K562 (cell line): ENCODE measurements at regions not wholly inside any gene's neighbourhood (a gene's known extent, or its start where the extent isn't known, plus 50 kb on each side); places are given as distances from the start of the nearest gene placed in this dataset.
A peak's percentile ranks its signal among the peaks of the same experiment; 100 is the strongest.

ENCODE experiments used
- ATAC-seq: fragments of 200-7000 bp; cut with Tn5 transposase; 3 replicates; pipeline ENCODE4 v1.9.1; 2020; ENCODE audit warnings: moderate library complexity
- BruUV-seq: library from RNA; stranded (reverse); fragments of 400-500 nt; replicated peaks from 2 replicates; lab custom pipeline; 2021; lab: Mats Ljungman, UMichigan
- CTCF ChIA-PET: fragments of 300-600 bp; formaldehyde crosslinking; extraction: SDS; loops from one replicate; lab custom pipeline; 2021; ENCODE audit warnings: low intra/inter-chr PET ratio; lab: Yijun Ruan, JAX
- POLR2A ChIA-PET: fragments of 300-600, 350-650 bp; sonication (Branson Sonifier 250); formaldehyde crosslinking; extraction: SDS; loops from one replicate; lab custom pipeline; 2021; ENCODE audit warnings: antibody characterized with exemption, inconsistent platforms; lab: Yijun Ruan, JAX
- DNase-seq, 4 experiments: peaks; one replicate each; pipeline versions ENCODE4 v3.0.0 to v3.0.0-alpha.2; 2011 to 2018; ENCODE audit warnings: low spot score in 3 of 4, mixed read lengths in 3 of 4; ENCODE audit errors: extremely low read depth in 1 of 4
- FAIRE-seq: peaks from 2 replicates; lab custom pipeline; 2011; peaks lifted over from hg19 to GRCh38; lab: Jason Lieb, UNC
- H2AFZ ChIP-seq: 2 replicates; pipeline ENCODE4 v1.6.0; 2011; ENCODE audit warnings: low read depth, low read length, control low read depth, inconsistent platforms
- H3K27ac ChIP-seq: fragments of 200-600 bp; 3 replicates; pipeline ENCODE4 v1.8.0; 2011; ENCODE audit warnings: low read depth, mild to moderate bottlenecking, control low read depth, inconsistent platforms, low read length, moderate library complexity, mixed read lengths; ENCODE audit errors: extremely low read depth
- H3K27me3 ChIP-seq, 2 experiments: fragments of 300-600 bp in 1 of 2; 2 replicates in 1 of 2; 3 replicates in 1 of 2; pipeline versions ENCODE4 v1.6.0 to v1.8.0; 2011; ENCODE audit warnings: inconsistent platforms in 2 of 2, low read length in 2 of 2, mild to moderate bottlenecking in 1 of 2, mixed read lengths in 1 of 2, moderate library complexity in 1 of 2; ENCODE audit not compliant: control insufficient read depth in 2 of 2, insufficient read depth in 2 of 2
- H3K36me3 ChIP-seq: fragments of 300-600 bp; 3 replicates; pipeline ENCODE4 v1.8.0; 2011; ENCODE audit warnings: mild to moderate bottlenecking, low read length, inconsistent platforms; ENCODE audit not compliant: control insufficient read depth, insufficient read depth
- H3K4me1 ChIP-seq, 2 experiments: fragments of 200-600 bp in 1 of 2; replicated peaks in 1 of 2; 2 replicates in 1 of 2; 3 replicates in 1 of 2; pipeline versions ENCODE4 v1.5.1 to v1.8.0; 2011; ENCODE audit warnings: inconsistent platforms in 2 of 2, low read length in 2 of 2, mild to moderate bottlenecking in 1 of 2, mixed read lengths in 1 of 2, moderate library complexity in 1 of 2; ENCODE audit not compliant: control insufficient read depth in 2 of 2, insufficient read depth in 2 of 2
- H3K4me2 ChIP-seq: 2 replicates; pipeline ENCODE4 v1.6.1; 2011; ENCODE audit warnings: low read length, control low read depth, inconsistent platforms, mixed read lengths; ENCODE audit not compliant: insufficient read depth
- H3K4me3 ChIP-seq: fragments of 200-600 bp; sonication (generic), shearing (Covaris generic); 2 replicates; pipeline ENCODE4 v1.5.1; 2016; ENCODE audit warnings: control low read depth, inconsistent platforms
- H3K79me2 ChIP-seq: fragments of 200-600 bp; 3 replicates; pipeline ENCODE4 v1.8.0; 2011; ENCODE audit warnings: low read length, inconsistent platforms; ENCODE audit not compliant: control insufficient read depth, insufficient read depth
- H3K9ac ChIP-seq, 2 experiments: 2 replicates each; pipeline versions ENCODE4 v1.6.0 to v1.6.1; 2011; ENCODE audit warnings: low read depth in 2 of 2, low read length in 2 of 2, control low read depth in 1 of 2, inconsistent platforms in 1 of 2, mild to moderate bottlenecking in 1 of 2, mixed read lengths in 1 of 2; ENCODE audit not compliant: insufficient read depth in 1 of 2
- H3K9me1 ChIP-seq: one replicate; pipeline ENCODE4 v1.6.0; 2011; ENCODE audit warnings: inconsistent platforms, mild to moderate bottlenecking, low read length, moderate library complexity; ENCODE audit not compliant: control insufficient read depth, insufficient read depth
- H3K9me3 ChIP-seq: replicated peaks from 2 replicates; pipeline ENCODE4 v1.5.1; 2011; ENCODE audit warnings: low read depth, low read length, inconsistent platforms; ENCODE audit not compliant: control insufficient read depth, insufficient read depth
- H4K20me1 ChIP-seq: replicated peaks from 2 replicates; pipeline ENCODE4 v1.6.1; 2011; ENCODE audit warnings: low read length, inconsistent platforms, mixed read lengths; ENCODE audit not compliant: control insufficient read depth, insufficient read depth
- BCOR ChIP-seq: fragments of 450-650 bp; IDR thresholded peaks from 2 replicates; pipeline ENCODE4 v1.6.1; 2016
- FOSL1 ChIP-seq: fragments of 200-800 bp; sonication (Bioruptor generic); conservative IDR thresholded peaks from 2 replicates; pipeline ENCODE4 v1.6.1; 2016; ENCODE audit warnings: missing genetic modification characterization, missing compliant biosample characterization
- PYGO2 ChIP-seq: fragments of 450-650 bp; IDR thresholded peaks from 2 replicates; pipeline ENCODE4 v1.6.1; 2016; ENCODE audit warnings: mild to moderate bottlenecking, missing genetic modification characterization, moderate library complexity, missing compliant biosample characterization
- SMARCE1 ChIP-seq: fragments of 450-650 bp; IDR thresholded peaks from 2 replicates; pipeline ENCODE4 v1.7.1; 2016; ENCODE audit warnings: mild to moderate bottlenecking
- TRIM28 ChIP-seq: fragments of 450-650 bp; IDR thresholded peaks from 2 replicates; pipeline ENCODE4 v1.6.1; 2017
- ZKSCAN8 ChIP-seq: fragments of 200-800 bp; sonication (Bioruptor generic); IDR thresholded peaks from 2 replicates; pipeline ENCODE4 v1.6.1; 2016; ENCODE audit warnings: missing genetic modification characterization, missing compliant biosample characterization
- ZNF551 ChIP-seq: fragments of 250-450 bp; sonication (Bioruptor Pico); IDR thresholded peaks from 2 replicates; pipeline ENCODE4 v1.5.0; 2021; ENCODE audit warnings: mild to moderate bottlenecking, moderate library complexity
- ZNF584 ChIP-seq: fragments of 200-800 bp; sonication (Bioruptor generic); IDR thresholded peaks from 2 replicates; pipeline ENCODE4 v1.6.1; 2016; ENCODE audit warnings: low read depth, mild to moderate bottlenecking, missing genetic modification characterization, missing compliant biosample characterization
- WGBS: fragments of 100-300 bp; shearing (Covaris generic); methylation state at CpG from one replicate; pipeline ENCODE4 v1.1.6; 2016; ENCODE audit warnings: low coverage, mixed read lengths; ENCODE audit not compliant: insufficient coverage; ENCODE audit errors: missing lambda C conversion rate; 5-methylcytosine and 5-hydroxymethylcytosine counted together
- in situ Hi-C: fragments of 300-500 bp; cut with MboI; formaldehyde crosslinking; loops from 4 replicates; pipeline ENCODE4 v1.15.0; 2018; ENCODE audit warnings: inconsistent platforms, mixed read lengths
- intact Hi-C: fragments of 100-400 bp; cut with micrococcal nuclease; formaldehyde crosslinking; loops from 2 replicates; pipeline ENCODE4 v1.14.2; 2022

- TF ChIP-seq ZKSCAN8 (no peak), PYGO2 (tag) (no peak)
These were observed 78.3 kb upstream of the ZNF280D start (continued) for GRCh38 chr15:56811586-56811985.

DNA sequence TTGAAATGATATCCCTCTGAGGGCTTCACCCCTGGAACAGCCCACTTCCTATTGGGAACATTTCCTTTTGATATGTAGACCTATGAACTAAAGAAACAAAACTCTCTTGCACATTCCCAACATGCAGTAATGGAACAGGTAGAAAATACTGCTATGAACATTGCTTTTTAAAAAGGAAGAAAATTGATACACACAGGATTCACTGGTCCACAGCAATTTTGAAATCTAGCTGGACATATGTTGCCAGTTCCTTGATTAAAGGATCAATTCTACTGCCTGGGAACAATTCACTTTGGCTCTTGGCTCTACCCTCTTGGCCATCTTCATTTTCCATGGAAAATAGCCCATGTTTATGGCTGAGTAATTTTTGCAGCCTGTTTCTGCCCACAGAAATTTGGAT lies 74.9 kb upstream of the ZNF280D start:
- ATAC-seq: no peak
- no peak for DNase-seq
- no peak overlapping the region for H2AFZ ChIP-seq
- TF ChIP-seq ZNF584 (CRISPR knock-in tag): peak; percentile 100
- TF ChIP-seq TRIM28: 0 out of 2 replicates have a peak, but pooled peaks have one; percentile 20
- no peak for TF ChIP-seq ZNF551 (CRISPR knock-in tag)
- TF ChIP-seq, all 486 proteins: peak for 2
- Histone ChIP-seq H3K27ac (no peak overlapping the region), H3K36me3 (no peaks in the 10 kb centered on the region), H3K9ac (no peak overlapping the region), H4K20me1 (no peaks in the 10 kb centered on the region), H3K79me2 (no peaks in the 10 kb centered on the region), H3K4me3 (no peak overlapping the region), H3K27me3 (no peaks in the 10 kb centered on the region), H3K9me1 (no peaks in the 10 kb centered on the region), H3K9me3 (peaks cover 7% of the 10 kb centered on the region; the same call in 1 of the 2 replicates), H3K4me1 (peaks cover 0 to 8% of the 10 kb centered on the region in 2 experiments; a peak in 1 of 5 replicates), H3K4me2 (no peak overlapping the region)
- ChIA-PET POLR2A (no interaction called here), CTCF (no interaction called here)
- intact Hi-C loops: no loop called here
- in situ Hi-C loops: loop anchor here (25.0 kb wide), 1 partner anchor 321 kb away; no protein-coding TSS in a partner anchor
- BruUV-seq: no TSS peak
- FAIRE-seq: no peak

- POLR2A ChIA-PET: no interaction called here
- H3K9me3 ChIP-seq: peaks cover 7% of the 10 kb centered on the region; the same call in 1 of the 2 replicates
- no peak for FAIRE-seq
- H3K27ac ChIP-seq: no peak overlapping the region
- TF ChIP-seq FOSL1 (tag) (peak; percentile 44; the same call in 1 of the 2 replicates), SMARCE1 (0 out of 2 replicates have a peak, but pooled peaks have one; percentile 2), BCOR (no peak)
- intact Hi-C loops: no loop called here
- no peaks in the 10 kb centered on the region for H3K79me2 ChIP-seq
- 17% methylated on average over 2 of the region's 2 CpGs for WGBS
- BruUV-seq: no TSS peak
- no peaks in the 10 kb centered on the region for H4K20me1 ChIP-seq
- H3K36me3 ChIP-seq: no peaks in the 10 kb centered on the region
- H3K4me2 ChIP-seq: no peak overlapping the region
- ATAC-seq: no peak
- CTCF ChIA-PET: no interaction called here
- no peaks in the 10 kb centered on the region; a peak in 1 of 5 replicates for H3K4me1 ChIP-seq
- H3K9ac ChIP-seq: no peak overlapping the region
- H2AFZ ChIP-seq: no peak overlapping the region
- DNase-seq: no peak
- H3K9me1 ChIP-seq: no peaks in the 10 kb centered on the region
- in situ Hi-C loops: loop anchor here (25.0 kb wide), 1 partner anchor 319 kb away; no protein-coding TSS in a partner anchor
- no peak overlapping the region for H3K4me3 ChIP-seq
- no peaks in the 10 kb centered on the region for H3K27me3 ChIP-seq
These were observed 72.8 kb upstream of the ZNF280D start for GRCh38 chr15:56806148-56806536.
